Stimulated activated CD4-positive, alpha-beta T cell treated with anti-CD3 and anti-CD28 coated beads, Interleukin-12 subunit alpha, Interleukin-12 subunit beta, amount 100 ng/mL, for 48 hours (primary cell): ENCODE measurements at regions not wholly inside any gene's neighbourhood (a gene's known extent, or its start where the extent isn't known, plus 50 kb on each side); places are given as distances from the start of the nearest gene placed in this dataset.
"Not testable (repeated sequence)": the region's sequence is repeated elsewhere in the genome, so short reads cannot be mapped to it uniquely, and the experiment has no call there.

Experiments
- DNase-seq, 3 donors: peaks; one replicate each; pipeline ENCODE4 v3.0.0-alpha.2; 2020; ENCODE audit warnings: low read depth in 2 of 3, low spot score in 1 of 3

GRCh38 chr6:14550410-14550809 lies 432.8 kb downstream of the CD83 start:
- DNase-seq = no peak

GRCh38 chr6:14550822-14551221 lies 433.2 kb downstream of the CD83 start:
- DNase-seq = no peak

DNA sequence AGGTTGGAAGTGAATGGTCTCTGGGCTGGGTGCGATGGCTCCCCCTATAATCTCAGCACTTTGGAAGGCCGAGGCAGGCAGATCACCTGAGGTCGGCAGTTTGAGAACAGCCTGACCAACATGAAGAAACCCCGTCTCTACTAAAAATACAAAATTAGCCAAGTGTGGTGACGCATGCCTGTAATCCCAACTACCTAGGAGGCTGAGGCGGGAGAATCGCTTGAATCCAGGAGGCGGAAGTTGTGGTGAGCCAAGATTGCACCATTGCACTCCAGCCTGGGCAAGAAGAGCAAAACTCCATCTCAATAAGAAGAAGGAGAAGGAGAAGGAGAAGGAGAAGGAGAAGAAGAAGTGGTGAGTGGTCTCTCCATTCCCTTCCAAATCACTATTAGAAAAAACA lies 434.0 kb downstream of the CD83 start:
- not testable (repeated sequence) for DNase-seq

DNA sequence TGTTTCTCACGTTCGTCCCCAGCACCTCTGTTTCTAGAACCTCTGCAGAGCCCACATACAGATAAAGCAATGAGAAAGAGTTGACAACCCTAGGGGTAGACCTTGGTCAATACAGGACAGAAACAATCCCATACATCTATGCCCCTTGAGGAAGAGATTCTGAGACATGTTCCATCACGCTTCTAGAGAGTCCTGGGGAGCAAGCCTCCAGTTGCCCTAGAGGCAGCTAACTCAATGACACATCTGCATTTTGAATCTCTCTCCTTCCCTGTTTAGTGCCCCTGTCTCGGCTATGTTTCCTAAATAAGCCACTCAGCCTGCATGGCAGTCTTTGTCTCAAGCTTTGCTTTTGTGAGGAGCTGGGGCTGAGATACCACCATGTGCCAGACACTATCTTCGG lies 435.3 kb downstream of the CD83 start:
- no peak for DNase-seq

DNA sequence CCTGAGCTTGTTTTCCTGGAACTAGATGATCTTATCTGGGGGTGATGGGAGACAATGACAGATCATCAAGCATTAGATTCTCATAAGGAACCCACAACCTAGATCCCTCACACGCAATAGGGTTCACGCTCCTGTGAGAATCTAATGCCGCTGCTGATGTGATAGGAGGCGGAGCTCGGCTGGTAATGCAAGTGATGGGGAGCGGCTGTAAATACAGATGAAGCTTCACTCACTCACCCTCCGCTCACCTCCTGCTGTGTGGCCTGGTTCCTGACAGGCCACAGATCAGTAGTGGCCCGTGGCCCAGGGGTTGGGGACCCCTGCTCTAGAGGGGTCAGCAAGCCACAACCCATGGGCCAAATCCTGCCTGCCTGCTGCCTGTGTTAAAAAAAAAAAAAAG lies 435.9 kb downstream of the CD83 start:
- no peak for DNase-seq

DNA sequence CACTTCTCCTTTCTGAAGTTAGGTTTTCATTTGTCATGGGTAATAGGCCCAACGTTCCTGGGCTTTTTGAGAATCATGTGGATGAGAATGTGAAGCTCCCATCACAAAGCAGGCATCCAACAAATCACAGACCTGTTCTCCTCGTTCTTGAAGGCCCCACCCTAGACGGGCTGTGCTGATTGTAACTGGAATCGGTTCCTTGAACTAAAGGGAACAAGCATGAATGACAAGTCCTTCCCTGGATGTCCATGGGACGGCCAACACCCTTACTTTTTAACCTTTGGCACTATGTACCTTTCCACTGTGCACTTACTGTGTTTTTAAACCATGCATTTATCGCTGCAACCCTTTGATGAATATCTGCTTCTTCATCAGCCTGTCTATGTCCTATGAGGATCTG lies 438.2 kb downstream of the CD83 start:
- DNase-seq = no peak

- DNase-seq = no peak
Measured at GRCh38 chr6:14559746-14560536, 442.4 kb downstream of the CD83 start.

GRCh38 chr6:14561563-14561962 lies 444.0 kb downstream of the CD83 start:
- DNase-seq = not testable (repeated sequence)

- no peak for DNase-seq
Measured at GRCh38 chr6:14567842-14568241, 450.3 kb downstream of the CD83 start.

- no peak for DNase-seq
Measured at GRCh38 chr6:14569394-14569793, 451.8 kb downstream of the CD83 start.

DNA sequence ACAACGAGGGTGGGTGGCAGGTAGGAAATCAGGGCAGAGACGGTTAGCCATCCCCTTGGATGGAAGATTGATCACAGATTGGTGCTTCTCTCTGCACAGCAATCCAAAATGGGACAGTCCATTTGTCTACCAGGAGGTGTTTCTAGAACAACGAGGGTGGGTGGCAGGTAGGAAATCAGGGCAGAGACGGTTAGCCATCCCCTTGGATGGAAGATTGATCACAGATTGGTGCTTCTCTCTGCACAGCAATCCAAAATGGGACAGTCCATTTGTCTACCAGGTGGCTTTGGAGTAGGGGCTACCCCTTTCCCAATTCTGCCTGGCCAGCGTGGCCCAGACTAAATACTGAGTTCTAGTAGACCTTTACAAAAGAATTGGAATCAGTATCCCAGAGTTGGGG lies 452.3 kb downstream of the CD83 start:
- DNase-seq = not testable (repeated sequence)

- no peak for DNase-seq
Measured at GRCh38 chr6:14571001-14571400, 453.4 kb downstream of the CD83 start.

- DNase-seq = no peak
Measured at GRCh38 chr6:14571746-14572145, 454.2 kb downstream of the CD83 start.

DNA sequence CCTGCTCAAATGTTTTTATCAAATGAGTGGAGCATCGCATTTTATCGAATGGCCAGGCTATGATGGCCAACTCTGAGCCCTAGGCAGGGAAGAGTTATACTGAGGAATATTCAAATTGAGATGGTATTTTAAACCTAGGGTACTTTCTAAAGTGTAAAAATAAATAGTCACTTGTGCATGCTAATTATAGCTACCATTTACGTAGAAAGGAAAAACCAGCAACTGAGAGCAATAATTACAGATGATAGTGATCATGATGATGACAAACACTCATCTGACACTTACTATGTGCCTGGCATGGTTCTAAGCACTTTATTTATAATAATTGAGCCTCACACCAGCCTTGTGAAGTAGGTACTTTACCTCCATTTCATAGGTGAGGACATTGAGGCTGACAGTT lies 455.7 kb downstream of the CD83 start:
- DNase-seq = no peak

GRCh38 chr6:14573703-14574290 lies 456.2 kb downstream of the CD83 start:
- DNase-seq = no peak

DNA sequence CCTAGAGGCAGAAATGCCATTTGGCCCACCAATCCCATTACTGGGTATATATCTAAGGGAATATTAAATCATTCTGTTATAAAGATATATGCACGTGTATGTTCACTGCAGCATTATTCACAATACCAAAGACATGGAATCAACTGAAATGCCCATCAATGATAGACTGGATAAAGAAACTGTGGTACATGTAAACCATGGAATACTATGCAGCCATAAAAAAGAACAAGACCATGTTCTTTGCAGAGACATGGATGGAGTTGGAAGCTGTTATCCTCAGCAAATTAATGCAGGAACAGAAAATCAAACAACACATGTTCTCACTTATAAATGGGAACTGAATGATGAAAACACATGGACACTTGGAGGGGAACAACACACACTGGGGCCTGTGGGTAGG lies 458.4 kb downstream of the CD83 start:
- no peak for DNase-seq

DNA sequence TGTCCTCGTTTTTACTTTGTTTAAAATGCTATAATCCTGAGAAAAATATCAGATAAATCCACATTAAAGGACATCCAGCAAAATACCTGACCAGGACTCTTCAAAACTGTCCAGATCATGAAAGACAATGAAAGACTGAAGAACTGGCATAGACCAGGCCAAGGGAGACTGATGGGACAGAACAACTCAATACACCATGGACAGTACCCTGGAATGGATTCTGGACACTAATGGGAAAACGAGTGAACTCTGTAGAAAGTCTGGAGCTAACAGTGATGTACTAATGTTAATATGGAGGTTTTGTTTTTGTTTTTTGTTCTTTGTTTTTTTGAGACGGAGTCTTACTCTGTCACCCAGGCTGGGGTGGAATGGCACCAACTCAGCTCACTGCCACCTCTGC lies 461.4 kb downstream of the CD83 start:
- DNase-seq = no peak

DNA sequence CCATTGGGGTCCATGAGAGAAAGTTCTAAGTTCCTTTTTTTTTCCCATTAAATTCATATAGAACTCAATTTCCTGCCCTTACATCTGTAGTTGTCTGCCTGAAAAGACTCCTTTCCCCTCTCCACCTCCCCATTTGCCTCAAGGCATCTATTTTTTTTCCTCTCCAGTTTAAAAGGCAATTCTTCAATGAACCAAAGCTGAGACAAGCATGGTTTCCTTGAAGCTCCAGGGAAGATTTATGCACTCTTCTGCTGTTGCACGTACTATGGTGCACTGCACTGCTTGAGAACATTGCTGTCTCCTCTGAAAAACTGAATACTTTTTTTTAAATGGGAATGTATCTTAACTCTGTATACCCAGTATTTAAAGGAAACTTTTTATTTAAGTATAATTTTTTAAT lies 465.2 kb downstream of the CD83 start:
- no peak for DNase-seq

DNA sequence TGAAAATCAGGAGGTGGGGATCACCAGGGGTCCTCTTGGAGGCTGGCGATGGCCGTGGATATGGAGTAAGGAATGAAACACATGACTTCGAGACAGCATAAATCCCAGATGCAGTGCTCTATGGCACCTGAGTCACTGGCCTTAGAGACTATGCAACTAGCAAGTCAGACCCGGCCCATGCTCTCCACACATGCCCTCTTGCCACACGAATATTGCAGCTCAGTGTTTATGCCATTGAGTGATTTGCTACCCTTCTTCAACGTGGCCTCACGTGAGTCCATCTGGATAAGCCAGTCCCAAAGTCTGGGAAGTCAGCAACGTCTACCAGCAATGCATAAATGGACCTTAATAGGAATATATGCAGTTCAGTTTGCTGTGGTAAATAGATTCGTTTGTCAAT lies 466.3 kb downstream of the CD83 start:
- DNase-seq = no peak

- DNase-seq = no peak
Measured at GRCh38 chr6:14584450-14584849, 466.9 kb downstream of the CD83 start.

DNA sequence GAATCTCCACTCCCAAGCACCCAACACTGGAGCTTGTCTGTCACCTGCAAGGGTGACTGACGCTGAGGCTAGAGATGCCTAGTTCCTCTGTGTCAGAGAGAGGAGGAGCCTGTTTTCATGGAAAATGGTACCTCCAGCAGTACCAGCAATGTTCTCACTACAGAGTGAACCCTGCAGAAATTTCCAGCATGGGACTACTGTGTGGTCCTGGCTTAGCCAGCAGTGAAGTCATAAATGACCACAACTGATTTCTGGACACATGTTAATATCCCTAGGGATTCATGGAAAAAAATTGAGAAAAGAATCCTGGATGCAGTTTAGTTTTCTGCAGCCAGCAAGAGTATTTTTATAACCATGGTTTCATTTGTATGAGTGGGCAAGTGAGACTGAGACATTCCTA lies 468.1 kb downstream of the CD83 start:
- DNase-seq = no peak

- no peak for DNase-seq
Measured at GRCh38 chr6:14589175-14589574, 471.6 kb downstream of the CD83 start.

GRCh38 chr6:14590586-14590985 lies 473.0 kb downstream of the CD83 start:
- DNase-seq = no peak
